ENCODE measurements at regions not wholly inside any gene's neighbourhood (a gene's known extent, or its start where the extent isn't known, plus 50 kb on each side); places are given as distances from the start of the nearest gene placed in this dataset.

DNA sequence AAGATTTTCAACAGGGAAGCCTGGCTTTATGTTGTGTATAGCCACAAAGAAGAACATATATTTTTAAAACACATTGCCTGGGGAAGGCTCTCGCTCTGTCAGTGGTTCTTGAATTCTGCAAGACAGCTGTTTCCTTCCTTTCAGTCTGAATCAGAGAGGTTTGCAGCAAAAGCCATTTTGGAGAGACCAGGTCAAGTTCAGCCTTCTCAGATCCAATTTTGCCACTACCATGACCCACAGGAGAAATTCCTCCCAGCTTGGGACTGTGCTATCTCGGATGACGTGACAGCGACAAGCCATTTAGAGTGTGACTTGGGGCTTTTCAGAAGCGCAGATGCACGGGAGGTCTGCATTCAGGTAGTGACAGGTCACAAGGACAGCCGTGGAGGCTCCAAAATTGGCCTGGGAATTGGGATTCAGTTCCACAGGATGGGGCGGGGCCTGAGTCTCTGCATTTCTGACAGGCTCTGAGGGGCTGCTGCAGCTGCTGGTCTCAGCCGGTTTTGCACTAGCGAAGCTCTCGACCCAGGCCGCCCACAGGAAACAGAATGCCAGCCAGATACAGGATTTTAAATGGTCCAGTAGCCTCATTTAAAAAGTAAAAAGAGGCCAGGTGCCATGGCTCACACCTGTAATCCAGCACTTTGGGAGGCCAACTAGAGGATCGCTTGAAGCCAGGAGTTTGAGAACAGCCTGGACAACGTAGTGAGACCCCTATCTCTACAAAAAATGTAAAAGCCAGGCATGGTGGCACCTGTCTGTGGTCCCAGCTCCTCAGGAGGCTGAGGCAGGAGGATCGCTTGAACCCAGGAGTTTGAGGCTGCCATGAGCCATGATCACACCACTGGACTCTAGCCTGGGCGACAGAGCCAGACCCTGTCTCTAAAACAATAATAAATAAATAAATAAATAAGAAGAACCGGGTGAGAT is 196.6 kb upstream of the CIBAR2 start:
- TF ChIP-seq, protein P1, sequence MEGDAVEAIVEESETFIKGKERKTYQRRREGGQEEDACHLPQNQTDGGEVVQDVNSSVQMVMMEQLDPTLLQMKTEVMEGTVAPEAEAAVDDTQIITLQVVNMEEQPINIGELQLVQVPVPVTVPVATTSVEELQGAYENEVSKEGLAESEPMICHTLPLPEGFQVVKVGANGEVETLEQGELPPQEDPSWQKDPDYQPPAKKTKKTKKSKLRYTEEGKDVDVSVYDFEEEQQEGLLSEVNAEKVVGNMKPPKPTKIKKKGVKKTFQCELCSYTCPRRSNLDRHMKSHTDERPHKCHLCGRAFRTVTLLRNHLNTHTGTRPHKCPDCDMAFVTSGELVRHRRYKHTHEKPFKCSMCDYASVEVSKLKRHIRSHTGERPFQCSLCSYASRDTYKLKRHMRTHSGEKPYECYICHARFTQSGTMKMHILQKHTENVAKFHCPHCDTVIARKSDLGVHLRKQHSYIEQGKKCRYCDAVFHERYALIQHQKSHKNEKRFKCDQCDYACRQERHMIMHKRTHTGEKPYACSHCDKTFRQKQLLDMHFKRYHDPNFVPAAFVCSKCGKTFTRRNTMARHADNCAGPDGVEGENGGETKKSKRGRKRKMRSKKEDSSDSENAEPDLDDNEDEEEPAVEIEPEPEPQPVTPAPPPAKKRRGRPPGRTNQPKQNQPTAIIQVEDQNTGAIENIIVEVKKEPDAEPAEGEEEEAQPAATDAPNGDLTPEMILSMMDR (IDR thresholded peaks at IDR 0.05), result no peak
- no peak for TF ChIP-seq POLR2AphosphoS5 (IDR thresholded peaks at IDR 0.05)
